ENCODE measurements at regions not wholly inside any gene's neighbourhood (a gene's known extent, or its start where the extent isn't known, plus 50 kb on each side); places are given as distances from the start of the nearest gene placed in this dataset.

- peak overlapping the region; percentile 96 for H3K27ac ChIP-seq
- no peaks in the 10 kb centered on the region for H4K20me1 ChIP-seq (ENCODE audit: insufficient read depth)
- H3K27me3 ChIP-seq (ENCODE audit: insufficient read depth, low read depth): no peaks in the 10 kb centered on the region
- H3K4me3 ChIP-seq (IDR thresholded peaks at IDR 0.05; ENCODE audit: insufficient read depth, low read depth, low read length): no peak overlapping the region
- H2AFZ ChIP-seq (ENCODE audit: low read depth): peak overlapping the region; percentile 75
- TF ChIP-seq CTCF (conservative IDR thresholded peaks at IDR 0.05; ENCODE audit: low read depth, low read length): no peak
- peak overlapping the region; percentile 100 for H3K4me2 ChIP-seq
- H3K79me2 ChIP-seq (ENCODE audit: insufficient read depth, low read depth): peaks cover 68% of the 10 kb centered on the region
- H3K4me1 ChIP-seq (ENCODE audit: low read depth, poor library complexity, severe bottlenecking): peaks cover 46% of the 10 kb centered on the region
- H3K9ac ChIP-seq: peak overlapping the region; percentile 96
- no peaks in the 10 kb centered on the region for H3K36me3 ChIP-seq (ENCODE audit: insufficient read depth)
Measured at GRCh38 chr22:46070803-46071450, 79.4 kb upstream of the PPARA start.

- Histone ChIP-seq H3K4me3 (IDR thresholded peaks at IDR 0.05; ENCODE audit: insufficient read depth, low read depth, low read length) (no peak overlapping the region), H3K9ac (peak overlapping the region; percentile 81), H3K36me3 (ENCODE audit: insufficient read depth) (no peaks in the 10 kb centered on the region), H4K20me1 (ENCODE audit: insufficient read depth) (no peaks in the 10 kb centered on the region), H3K27me3 (ENCODE audit: insufficient read depth, low read depth) (no peaks in the 10 kb centered on the region), H3K4me2 (peak overlapping the region; percentile 85; the same call in 1 of the 2 replicates), H3K27ac (peak overlapping the region; percentile 76), H2AFZ (ENCODE audit: low read depth) (peak overlapping the region; percentile 52), H3K79me2 (ENCODE audit: insufficient read depth, low read depth) (peaks cover 61% of the 10 kb centered on the region), H3K4me1 (ENCODE audit: low read depth, poor library complexity, severe bottlenecking) (peaks cover 46% of the 10 kb centered on the region)
- no peak for TF ChIP-seq CTCF (conservative IDR thresholded peaks at IDR 0.05; ENCODE audit: low read depth, low read length)
Measured at GRCh38 chr22:46071451-46072109, 78.7 kb upstream of the PPARA start.

- Histone ChIP-seq H3K79me2 (ENCODE audit: insufficient read depth, low read depth) (peaks cover 61% of the 10 kb centered on the region), H4K20me1 (ENCODE audit: insufficient read depth) (no peaks in the 10 kb centered on the region), H3K4me2 (peak overlapping the region; percentile 85), H2AFZ (ENCODE audit: low read depth) (peak overlapping the region; percentile 26), H3K27ac (peak overlapping the region; percentile 76), H3K27me3 (ENCODE audit: insufficient read depth, low read depth) (no peaks in the 10 kb centered on the region), H3K4me1 (ENCODE audit: low read depth, poor library complexity, severe bottlenecking) (peaks cover 44% of the 10 kb centered on the region), H3K36me3 (ENCODE audit: insufficient read depth) (no peaks in the 10 kb centered on the region), H3K4me3 (IDR thresholded peaks at IDR 0.05; ENCODE audit: insufficient read depth, low read depth, low read length) (no peak overlapping the region), H3K9ac (peak overlapping the region; percentile 81)
- no peak for TF ChIP-seq CTCF (conservative IDR thresholded peaks at IDR 0.05; ENCODE audit: low read depth, low read length)
Measured at GRCh38 chr22:46072110-46072881, 78.0 kb upstream of the PPARA start.

GRCh38 chr22:46072981-46073682 is 77.2 kb upstream of the PPARA start:
- Histone ChIP-seq H4K20me1 (ENCODE audit: insufficient read depth) (no peaks in the 10 kb centered on the region), H3K9ac (peak overlapping the region; percentile 81; the same call in 1 of the 2 replicates), H3K27ac (no peak overlapping the region), H3K4me2 (peak overlapping the region; percentile 85), H3K4me3 (IDR thresholded peaks at IDR 0.05; ENCODE audit: insufficient read depth, low read depth, low read length) (no peak overlapping the region), H3K36me3 (ENCODE audit: insufficient read depth) (no peaks in the 10 kb centered on the region), H3K79me2 (ENCODE audit: insufficient read depth, low read depth) (peaks cover 58% of the 10 kb centered on the region), H3K4me1 (ENCODE audit: low read depth, poor library complexity, severe bottlenecking) (peaks cover 36% of the 10 kb centered on the region), H2AFZ (ENCODE audit: low read depth) (no peak overlapping the region), H3K27me3 (ENCODE audit: insufficient read depth, low read depth) (no peaks in the 10 kb centered on the region)
- no peak for TF ChIP-seq CTCF (conservative IDR thresholded peaks at IDR 0.05; ENCODE audit: low read depth, low read length)

Measured in KMS-11 (cell line).